ENCODE measurements at regions not wholly inside any gene's neighbourhood (a gene's known extent, or its start where the extent isn't known, plus 50 kb on each side); places are given as distances from the start of the nearest gene placed in this dataset.

GRCh38 chr4:189147005-189147929 is 793.4 kb upstream of the FRG1 start:
- no peak for TF ChIP-seq CTCF (conservative IDR thresholded peaks at IDR 0.05; ENCODE audit: low read depth, low read length)
- no peak for TF ChIP-seq EZH2 (IDR thresholded peaks at IDR 0.05; ENCODE audit: low read length, unreplicated experiment)

All from PC-3 (cell line).